NCI-H1092 treated with DMSO at 0.1 percent for 48 hours (cell line): ENCODE measurements at regions not wholly inside any gene's neighbourhood (a gene's known extent, or its start where the extent isn't known, plus 50 kb on each side); places are given as distances from the start of the nearest gene placed in this dataset.

Source experiments
- DNase-seq: peaks from one replicate; lab custom pipeline; 2025; lab: John Stamatoyannopoulos, UW

DNA sequence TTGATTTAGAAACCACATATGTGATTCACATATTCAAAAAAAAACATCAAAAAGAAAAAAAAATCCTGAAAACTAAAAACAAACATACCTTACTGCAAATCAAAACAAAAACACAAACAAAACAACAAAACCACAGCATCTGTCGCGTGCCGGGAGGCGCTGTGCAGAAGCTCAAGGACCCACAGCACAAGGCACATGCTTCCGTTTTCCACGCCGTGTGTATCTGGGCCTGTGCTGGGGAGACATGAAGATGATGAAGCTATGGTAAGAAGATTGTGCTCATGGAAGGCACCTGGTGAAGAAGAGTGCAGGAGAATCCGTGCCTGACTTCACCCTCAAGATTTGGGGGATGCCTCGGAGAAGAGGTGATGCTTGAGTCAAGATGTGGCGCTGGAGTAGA lies 788.9 kb upstream of the ARRDC4 start:
- no peak for DNase-seq

DNA sequence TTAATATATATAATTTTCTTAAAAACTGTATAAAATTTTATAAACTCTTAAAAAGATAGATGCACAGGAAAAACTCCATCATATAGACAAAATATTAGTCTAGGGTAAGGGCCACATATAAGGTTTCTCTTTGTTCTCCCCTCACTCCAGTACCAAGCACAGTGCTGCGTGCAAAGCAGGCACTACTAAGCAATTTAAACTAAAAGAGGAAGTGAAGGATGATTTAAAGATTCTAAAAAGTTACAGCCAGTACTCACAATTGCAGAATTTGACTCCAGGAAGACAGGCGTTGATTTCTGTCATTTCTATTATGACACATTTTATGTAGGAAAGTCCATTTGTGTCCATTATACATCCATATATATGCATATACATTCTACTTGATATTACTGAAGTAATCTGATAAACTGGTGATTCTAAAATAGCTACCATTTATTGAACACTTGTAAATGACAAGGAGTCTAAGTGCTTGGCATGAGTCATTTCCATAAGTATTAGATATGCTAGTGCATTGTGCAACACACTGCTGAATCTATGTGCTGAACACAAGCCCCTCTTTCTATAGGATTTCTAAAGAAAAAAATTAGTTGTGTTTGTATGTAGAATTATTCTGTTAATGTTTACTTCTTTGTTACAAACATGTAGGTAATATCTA lies 785.5 kb upstream of the ARRDC4 start:
- no peak for DNase-seq

DNA sequence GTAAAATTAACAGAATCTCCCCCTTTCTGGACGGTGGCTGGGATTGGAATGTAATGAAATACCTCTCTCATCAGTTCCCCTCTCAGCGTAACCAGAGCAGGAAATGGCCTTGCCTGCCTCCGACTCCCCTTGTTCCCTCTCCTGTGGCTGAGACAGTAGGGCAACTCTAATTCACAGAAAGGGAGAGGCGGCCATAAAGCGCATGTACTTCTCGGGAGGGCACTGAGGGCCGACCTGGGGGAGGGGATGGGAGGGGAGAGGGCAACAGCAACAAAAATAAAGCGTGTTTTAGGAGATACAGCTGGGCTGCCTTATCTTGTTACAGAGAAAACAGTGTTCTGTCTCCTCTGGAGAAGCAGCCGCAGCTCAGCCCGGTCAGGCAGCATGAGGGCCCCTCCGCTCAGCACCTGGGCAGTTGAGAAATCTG lies 783.3 kb upstream of the ARRDC4 start:
- peak; percentile 14 for DNase-seq

DNA sequence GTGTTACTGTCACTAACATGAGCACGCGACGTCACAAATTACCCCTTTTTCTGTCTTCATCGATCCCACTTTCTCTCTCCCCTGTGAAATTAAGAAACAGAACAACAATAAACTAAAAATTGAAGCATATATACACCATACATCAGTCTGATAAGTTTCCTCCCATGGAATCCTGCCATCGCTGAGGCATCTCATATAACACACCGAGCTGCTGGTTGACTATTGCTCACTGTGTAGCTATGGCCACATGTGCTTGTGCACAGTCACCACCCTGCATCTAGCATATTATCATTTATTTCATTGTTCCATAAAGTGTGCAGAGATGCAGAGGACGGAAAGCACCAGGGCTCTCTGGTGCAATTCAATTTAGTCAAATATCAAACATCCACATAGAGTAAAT lies 777.9 kb upstream of the ARRDC4 start:
- DNase-seq, result no peak

DNA sequence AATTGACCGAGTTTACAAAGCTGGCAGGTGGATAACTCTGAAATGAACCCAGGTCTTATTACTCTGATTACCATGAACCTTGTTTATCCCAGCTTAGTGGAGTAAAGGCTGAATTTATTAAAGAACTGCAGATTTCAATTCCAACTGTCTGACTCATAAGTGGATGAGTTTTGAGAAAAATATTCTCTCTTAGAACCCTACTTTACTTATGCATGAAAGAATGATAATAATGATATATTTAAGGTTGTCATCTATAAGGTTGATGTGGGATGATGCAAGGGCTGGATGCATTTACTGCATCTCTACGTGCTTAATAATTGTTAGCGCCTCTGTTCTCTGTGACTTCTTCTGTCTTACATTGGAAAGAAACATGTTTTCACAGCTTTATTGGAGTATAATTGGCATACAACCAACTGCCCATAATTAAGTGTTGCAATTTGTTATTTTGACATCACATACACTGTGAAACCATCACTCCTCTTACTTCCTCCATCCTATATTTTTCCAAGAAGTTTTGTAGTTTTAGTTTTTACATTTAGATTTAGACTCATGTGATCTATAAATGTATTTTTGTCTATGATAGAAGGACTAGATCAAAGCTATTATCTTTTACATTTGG lies 771.2 kb upstream of the ARRDC4 start:
- DNase-seq, result no peak

DNA sequence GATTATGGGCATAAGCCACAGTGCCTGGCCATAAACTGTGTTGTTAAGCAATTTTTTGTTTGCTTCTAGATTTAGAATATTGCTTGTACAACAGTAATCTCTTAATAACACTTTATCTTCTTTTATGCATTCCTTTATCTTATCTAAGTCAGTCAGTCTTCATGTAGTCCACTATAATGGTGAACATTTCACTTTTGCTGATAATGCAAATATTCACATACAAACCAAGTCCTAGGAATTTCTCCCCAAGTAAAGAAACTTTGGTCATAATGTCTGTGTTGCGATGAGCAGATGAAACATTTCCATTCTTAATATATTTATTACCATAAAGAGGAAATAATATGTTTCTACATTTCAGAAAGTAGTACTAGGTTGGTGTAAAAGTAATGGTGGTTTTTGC lies 765.8 kb upstream of the ARRDC4 start:
- DNase-seq, result no peak

DNA sequence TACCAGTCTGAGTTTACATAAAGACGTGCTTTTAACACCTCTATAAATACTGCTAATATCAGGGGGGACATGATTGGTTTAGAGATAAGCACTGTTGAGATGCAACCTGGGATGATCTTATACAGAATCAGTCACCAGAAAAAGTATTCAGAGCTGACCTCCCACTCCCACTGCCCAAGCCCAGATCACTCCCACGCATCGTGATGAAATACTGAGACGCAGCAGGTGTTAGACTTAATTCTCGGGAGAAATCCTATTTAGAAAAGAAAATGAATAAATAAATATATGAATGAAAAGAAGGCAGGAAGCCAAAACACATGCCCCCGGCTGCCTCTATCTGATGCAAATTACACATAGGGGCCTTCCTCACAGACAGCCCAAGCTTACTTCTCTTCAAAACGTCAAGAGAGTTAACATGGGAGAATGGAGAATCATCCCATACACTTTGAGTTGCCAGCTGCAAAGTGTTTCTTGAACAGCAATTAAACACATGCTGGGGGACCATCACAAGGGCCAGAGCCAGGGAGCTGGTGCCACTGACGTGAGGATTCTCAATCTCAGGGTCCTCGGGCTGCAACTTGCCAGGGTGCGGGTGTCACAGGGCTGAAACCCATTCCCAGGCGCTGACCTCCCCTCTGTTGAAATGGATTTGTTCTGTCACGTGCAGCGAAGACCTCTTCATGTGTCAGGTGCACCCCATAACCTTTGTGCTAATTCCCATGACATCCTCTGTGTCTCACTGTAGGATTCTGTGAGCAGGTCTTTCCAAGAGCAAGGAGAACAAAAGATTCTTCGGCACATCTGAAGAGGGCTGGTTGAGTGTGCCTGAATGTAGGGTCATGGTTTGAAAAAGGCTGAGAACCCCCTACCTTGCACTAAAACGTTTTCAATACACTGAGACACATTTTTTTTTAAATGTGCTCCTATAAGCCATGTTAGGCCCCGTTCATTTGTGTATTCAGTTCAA lies 764.2 kb upstream of the ARRDC4 start:
- no peak for DNase-seq

DNA sequence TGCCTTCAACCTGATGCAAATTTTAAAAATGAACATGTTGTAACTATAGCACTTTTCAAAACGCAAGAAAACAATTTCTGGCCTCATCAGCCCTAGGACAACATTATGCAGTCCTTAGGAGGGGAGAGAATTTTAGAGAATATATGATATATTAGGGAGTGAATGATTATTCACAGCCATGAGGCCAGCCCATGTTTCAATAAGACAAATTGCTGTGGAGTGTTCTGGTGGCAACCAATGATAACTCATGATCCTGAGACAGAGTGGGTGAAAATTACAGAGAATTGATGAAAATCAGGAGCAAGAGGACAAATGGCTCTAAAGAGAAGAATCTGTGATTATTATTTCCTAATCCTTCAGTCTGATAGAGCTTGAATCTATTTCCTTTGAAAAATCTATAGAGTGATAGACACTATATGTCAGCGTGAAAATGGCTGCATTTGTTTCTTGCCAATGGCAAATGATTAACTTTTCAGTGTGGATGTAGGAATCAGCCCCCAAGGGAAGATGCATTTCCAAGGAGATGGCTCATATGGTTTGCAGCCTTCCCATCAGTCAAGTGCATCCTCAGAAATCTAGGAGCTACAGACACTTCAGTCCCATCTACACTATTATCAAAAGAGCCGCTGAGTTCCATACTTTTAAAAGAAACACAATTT lies 761.0 kb upstream of the ARRDC4 start:
- no peak for DNase-seq

DNA sequence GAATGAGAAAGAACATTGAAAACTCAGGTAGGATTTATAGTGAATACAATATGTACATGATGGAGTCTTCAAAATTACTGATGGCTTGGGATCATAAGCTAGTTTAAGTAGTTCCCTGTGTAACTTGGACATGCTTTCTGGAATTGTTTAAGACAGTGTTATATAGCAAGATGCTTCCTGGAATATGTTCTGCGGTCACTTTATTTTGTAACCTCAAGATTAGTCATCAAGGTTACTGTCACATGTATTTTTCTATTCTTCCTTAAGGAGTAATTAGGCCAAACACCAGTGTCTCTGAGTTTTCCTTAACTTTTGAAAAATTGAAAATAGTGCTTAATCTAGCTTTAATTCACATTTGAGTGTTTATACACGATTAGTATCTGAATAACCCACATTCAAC lies 760.3 kb upstream of the ARRDC4 start:
- DNase-seq, result no peak

DNA sequence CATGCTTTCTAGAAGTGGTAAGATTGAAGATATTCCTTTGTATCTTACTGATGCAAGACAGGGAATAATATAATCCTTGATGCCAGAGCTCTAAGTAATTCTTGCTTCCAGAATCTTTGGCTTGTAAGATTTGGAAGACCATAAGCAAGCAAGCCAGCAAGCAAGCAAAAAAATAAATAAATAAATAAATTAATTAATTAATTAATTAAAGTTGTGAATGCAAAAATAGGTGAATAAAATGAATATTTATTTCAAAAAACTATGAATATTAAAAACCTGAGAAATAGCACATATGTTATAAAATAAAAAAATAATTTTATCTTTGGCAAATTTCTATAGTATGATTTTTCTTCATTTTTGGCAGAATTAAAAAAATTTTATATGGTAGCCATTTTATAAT lies 750.2 kb upstream of the ARRDC4 start:
- DNase-seq, result no peak

DNA sequence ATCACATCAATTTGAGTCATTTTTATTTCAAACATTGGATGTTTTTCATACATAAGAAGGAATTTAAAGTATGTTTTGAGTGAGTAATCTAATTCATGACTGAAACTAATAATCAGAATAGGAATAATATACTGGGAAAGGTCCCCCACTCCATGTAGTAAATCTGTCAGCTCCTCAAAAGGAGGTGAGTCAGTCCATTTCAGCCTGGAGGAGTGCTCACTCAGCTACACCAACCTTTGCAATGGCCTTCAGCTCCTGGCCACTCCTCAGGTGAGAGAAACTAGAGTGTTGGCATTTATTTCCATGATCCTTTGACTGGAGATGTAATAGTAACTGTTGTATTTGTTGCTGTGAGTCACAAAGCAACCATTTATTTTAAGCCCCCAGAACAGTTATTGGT lies 744.9 kb upstream of the ARRDC4 start:
- DNase-seq, result no peak

DNA sequence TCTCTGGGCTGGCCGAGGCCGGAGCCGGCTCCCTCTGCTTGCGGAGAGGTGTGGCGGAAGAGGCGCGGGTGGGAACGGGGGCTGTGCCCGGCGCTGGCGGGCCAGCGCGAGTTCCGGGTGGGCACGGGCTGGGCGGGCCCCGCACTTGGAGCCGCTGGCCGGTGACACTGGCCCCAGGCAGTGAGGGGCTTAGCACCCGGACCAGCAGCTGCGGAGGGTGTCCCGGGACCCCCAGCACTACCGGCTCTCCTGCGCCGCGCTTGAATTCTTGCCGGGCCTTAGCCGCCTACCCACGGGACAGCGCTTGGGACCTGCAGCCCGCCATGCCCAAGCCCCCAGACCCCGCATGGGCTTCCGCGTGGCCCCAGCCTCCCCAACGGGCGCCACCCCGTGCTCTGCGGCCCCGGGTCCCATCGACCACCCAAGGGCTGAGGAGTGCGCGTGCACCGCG lies 736.3 kb upstream of the ARRDC4 start:
- no peak for DNase-seq

DNA sequence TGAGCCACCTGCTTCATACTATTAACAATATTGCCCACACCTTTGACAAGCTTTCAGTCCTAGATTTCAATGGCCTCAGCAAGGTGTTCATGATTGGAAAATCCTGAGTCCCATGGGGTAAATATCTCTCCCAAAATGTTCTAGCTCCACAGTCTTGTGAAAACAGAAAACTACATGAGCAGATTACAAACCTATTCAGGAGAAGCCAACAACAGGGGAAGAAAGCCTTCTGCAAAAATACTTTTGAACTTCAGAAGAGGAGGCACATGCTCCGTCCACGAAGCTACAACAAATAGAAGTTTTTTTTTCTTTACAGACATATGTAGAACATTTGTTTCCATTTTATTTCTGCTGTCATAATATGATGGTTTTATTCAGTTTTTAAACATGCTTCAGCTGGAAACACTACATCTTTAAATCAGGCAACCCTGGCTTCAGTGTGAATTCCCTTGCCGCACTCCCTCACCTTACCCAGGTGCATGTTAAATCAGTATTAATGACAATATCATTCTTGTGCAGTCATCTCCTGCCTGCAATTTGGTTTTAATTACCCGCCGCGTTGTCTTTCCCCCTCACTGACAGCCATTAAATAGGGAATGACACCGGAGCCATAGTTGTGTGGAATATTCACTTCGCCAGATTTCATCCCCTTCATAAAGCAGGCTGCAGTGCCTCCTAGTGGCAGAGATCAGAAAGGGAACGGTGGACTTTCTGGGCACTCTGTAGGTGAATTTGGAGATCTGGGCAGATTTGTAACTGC lies 725.5 kb upstream of the ARRDC4 start:
- DNase-seq, result peak; percentile 15

DNA sequence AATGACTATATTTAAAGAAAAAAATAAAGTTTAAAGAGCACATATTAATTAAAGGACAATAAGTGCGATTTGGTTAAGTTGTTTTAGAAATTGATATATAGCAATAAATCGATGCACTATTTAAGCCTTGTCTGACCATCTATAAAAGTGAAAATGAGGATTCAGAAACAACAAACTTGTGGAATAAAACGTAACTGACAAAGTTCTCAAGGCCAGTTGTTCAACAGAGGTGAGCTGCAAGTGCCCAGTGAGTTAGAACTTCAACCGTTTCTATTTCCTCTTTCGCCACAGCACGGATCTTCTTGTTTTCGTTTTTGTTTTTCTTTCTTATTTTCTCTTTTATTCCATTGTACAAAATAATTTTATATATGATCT lies 724.9 kb upstream of the ARRDC4 start:
- no peak for DNase-seq

DNA sequence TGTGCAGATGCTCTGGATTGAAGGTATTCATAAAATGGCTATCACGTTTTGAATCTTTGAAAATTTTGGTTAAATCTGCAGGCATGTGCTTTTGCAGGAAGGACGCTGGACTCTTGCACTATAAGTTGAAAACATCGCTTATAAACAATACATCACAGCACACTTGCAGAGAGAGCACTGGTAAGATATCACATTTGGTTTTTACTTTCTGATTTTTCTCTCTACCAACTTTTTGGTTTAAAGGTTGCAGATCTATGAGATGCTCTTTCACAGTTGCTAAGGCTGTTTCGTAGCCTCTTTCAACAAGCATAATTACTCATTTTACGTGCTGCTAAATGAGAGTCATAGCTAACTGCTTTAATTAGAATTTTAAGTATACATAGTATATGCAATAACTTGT lies 724.4 kb upstream of the ARRDC4 start:
- no peak for DNase-seq

DNA sequence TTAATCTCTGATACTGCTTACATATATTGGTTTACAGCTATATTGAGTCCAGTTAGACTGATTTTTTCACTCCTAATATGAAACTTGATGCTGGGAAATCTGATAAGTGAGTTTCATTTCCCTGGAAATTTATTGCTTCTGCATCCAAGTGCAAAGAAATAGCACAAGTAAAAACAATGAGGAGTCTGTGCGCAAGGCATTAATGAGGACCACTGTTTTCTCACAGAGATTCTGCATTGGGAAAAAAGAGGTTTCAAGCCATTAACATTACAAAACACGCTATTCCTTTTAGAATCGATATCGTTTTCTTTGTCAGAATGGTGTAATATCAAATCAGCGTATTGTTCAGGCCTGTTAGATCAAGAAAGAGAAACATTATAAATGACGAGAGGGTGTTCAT lies 723.3 kb upstream of the ARRDC4 start:
- no peak for DNase-seq

DNA sequence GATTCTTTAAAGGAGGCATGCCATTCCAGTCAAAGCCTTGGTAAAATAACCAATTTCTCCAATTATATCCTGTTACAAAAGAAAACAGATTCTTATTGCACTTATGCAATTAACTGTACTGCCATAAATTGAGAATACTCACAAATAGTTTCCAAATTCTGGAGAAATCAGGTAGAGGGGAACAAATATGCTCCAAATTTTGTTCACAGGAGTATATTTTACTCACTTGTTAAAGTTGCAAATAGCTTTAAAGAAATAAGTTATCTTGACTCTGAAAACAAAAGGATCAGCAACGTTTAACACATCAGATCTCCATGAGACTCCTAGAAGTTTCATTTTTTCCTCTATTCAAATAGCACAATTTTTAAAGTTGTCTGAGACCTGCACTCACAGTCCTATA lies 712.1 kb upstream of the ARRDC4 start:
- no peak for DNase-seq

DNA sequence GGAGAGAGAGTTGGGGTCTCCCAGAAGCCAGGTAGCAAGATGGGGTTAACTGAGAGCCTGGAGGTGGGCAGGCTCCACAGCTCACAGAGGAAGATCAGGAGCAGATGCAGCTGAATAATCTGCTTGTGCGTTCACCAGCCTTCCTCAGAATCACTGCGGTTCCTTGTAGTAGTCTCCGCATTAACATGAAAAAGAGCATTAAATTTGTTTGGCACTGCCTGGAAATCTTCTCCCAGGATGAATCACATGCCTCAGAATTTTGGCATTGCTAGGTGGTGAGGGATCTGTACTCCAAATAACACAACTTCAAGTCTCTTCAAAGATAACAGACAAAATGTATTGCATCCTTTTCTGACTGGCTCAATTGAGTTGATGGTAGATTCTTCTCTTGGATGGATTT lies 700.6 kb upstream of the ARRDC4 start:
- DNase-seq, result no peak

DNA sequence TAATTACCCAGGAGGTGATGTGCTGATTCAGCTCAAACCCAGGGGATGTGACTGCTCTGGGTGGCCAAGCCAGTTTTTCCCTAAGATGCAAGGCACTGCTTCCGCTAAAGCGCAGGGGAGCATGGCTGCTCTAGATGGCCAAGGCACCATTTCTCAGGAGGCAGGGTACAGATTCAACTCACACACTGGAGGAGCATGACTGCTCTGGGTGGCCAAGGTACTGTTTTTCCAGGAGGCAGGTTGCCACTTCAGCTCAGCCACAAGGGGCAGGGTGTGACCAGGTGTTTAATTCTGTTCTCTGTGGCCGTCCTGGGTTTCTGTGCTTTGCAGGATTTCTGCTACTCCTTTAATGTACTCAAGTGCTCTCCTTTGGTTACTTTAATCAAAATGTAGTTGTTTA lies 659.3 kb upstream of the ARRDC4 start:
- no peak for DNase-seq

DNA sequence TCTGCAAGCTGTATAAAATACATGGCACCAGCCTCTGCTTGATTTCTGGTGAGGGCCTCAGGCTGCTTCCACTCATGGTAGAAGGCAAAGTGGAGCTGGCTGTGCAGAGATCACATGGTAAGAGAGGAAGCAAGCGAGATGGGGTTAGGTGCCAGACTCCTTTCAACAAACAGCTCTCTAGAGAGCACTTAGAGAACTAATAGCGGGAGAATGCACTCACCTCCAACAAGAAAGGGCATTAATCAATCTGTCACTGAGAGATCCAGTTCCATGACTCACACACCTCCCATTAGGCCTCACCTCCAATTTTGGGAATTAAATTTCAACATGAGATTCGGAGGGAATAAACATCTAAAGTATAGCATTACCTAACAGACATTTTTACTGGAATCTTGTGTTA lies 644.1 kb upstream of the ARRDC4 start:
- DNase-seq, result no peak

DNA sequence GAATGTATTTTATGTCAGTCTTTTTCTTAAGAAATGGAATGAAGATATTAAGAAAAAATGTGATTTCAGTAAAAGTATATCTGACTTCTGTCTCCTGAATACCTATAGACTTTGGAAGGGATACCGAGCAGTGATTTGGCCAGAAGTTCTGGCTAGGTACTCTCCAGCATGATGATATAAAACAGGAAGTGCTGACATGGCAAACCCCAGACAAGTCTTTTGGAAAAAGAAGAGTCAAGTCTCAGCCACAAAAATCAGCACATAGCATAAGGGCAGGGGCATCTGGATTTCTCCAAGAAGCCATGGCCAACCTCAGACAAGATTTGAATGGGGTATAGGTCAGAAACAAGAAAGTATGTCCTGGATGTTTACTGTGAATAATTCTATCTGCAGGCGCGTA lies 643.3 kb upstream of the ARRDC4 start:
- no peak for DNase-seq

DNA sequence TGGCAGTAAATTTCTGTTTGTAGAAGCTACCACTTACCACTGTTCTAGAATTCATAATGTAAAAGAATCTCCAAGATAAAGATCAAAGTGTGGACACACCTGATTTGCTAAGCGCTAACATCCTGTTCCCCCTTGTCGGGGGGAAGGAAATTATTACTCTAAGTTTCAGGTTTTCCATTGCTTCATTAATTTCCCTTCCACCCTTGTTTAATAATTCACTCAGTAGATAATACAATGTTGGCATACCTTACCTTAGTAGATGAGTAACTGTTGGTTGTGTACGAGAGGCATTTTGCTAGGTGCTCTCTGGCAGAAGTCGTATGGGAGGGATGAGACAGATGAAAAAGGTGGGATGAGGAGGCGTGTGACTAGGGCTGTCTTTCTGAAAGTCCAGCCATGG lies 641.2 kb upstream of the ARRDC4 start:
- DNase-seq, result no peak
